ENCODE measurements at regions not wholly inside any gene's neighbourhood (a gene's known extent, or its start where the extent isn't known, plus 50 kb on each side); places are given as distances from the start of the nearest gene placed in this dataset.

DNA sequence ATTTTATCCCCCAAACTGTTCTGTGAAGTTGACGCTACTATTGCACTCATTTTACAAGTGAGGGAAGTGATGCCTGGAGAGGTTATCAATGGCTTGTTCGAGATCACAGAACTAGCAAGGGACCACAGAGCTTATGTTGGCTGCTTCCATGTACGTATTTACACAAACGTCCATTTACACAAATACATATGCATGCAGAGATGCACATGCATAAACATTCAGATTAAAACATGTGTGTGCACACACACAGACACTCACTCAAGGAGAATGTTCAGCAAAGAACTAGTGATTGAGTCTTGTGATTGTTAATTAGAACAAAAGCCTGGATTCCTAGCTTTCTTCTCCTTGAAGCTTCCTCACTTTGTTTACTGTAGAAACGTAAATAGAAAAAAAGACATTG, 321.5 kb upstream of the CHD6 start:
- TF ChIP-seq, protein P1, sequence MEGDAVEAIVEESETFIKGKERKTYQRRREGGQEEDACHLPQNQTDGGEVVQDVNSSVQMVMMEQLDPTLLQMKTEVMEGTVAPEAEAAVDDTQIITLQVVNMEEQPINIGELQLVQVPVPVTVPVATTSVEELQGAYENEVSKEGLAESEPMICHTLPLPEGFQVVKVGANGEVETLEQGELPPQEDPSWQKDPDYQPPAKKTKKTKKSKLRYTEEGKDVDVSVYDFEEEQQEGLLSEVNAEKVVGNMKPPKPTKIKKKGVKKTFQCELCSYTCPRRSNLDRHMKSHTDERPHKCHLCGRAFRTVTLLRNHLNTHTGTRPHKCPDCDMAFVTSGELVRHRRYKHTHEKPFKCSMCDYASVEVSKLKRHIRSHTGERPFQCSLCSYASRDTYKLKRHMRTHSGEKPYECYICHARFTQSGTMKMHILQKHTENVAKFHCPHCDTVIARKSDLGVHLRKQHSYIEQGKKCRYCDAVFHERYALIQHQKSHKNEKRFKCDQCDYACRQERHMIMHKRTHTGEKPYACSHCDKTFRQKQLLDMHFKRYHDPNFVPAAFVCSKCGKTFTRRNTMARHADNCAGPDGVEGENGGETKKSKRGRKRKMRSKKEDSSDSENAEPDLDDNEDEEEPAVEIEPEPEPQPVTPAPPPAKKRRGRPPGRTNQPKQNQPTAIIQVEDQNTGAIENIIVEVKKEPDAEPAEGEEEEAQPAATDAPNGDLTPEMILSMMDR (IDR thresholded peaks at IDR 0.05; ENCODE audit: insufficient read depth, low read depth, low read length) = no peak
- TF ChIP-seq EZH2 (IDR thresholded peaks at IDR 0.05; ENCODE audit: insufficient read depth, low read length) = no peak
